Mesendoderm (in vitro differentiated cells): ENCODE measurements at regions not wholly inside any gene's neighbourhood (a gene's known extent, or its start where the extent isn't known, plus 50 kb on each side); places are given as distances from the start of the nearest gene placed in this dataset.

Experiments used
- DNase-seq: peaks from one replicate; pipeline ENCODE4 v3.0.0; 2013
- H2AK5ac ChIP-seq: 2 replicates; pipeline ENCODE4 v1.6.1; 2013; ENCODE audit warnings: low read length, inconsistent platforms
- H2BK120ac ChIP-seq: 2 replicates; pipeline ENCODE4 v1.6.1; 2013; ENCODE audit warnings: low read depth, mild to moderate bottlenecking, low read length, moderate library complexity, mixed read lengths
- H2BK15ac ChIP-seq: replicated peaks from 2 replicates; pipeline ENCODE4 v1.6.1; 2013; ENCODE audit warnings: low read depth, mild to moderate bottlenecking, moderate library complexity
- H2BK5ac ChIP-seq: 2 replicates; pipeline ENCODE4 v1.6.1; 2013; ENCODE audit warnings: low read length, inconsistent platforms
- H3K18ac ChIP-seq: 2 replicates; pipeline ENCODE4 v1.6.1; 2013; ENCODE audit warnings: mild to moderate bottlenecking, low read length, mixed read lengths
- H3K23ac ChIP-seq: one replicate; pipeline ENCODE4 v1.6.1; 2013; ENCODE audit warnings: low read length
- H3K27ac ChIP-seq: 2 replicates; pipeline ENCODE4 v1.5.1; 2013; ENCODE audit warnings: low read depth, mild to moderate bottlenecking, inconsistent platforms, low read length, moderate library complexity
- H3K27me3 ChIP-seq: 2 replicates; pipeline ENCODE4 v1.6.1; 2013; ENCODE audit warnings: low read length, control low read depth, mild to moderate bottlenecking, inconsistent platforms; ENCODE audit not compliant: insufficient read depth, poor library complexity
- H3K36me3 ChIP-seq: 2 replicates; pipeline ENCODE4 v1.6.1; 2013; ENCODE audit warnings: low read length, inconsistent platforms; ENCODE audit not compliant: control insufficient read depth, insufficient read depth
- H3K4ac ChIP-seq: one replicate; pipeline ENCODE4 v1.6.1; 2013; ENCODE audit warnings: low read depth, mild to moderate bottlenecking, low read length, moderate library complexity
- H3K4me1 ChIP-seq: 2 replicates; pipeline ENCODE4 v1.6.1; 2013; ENCODE audit warnings: low read depth, low read length, inconsistent platforms; ENCODE audit not compliant: control insufficient read depth
- H3K4me2 ChIP-seq: 2 replicates; pipeline ENCODE4 v1.6.1; 2013; ENCODE audit warnings: low read length
- H3K4me3 ChIP-seq: 2 replicates; pipeline ENCODE4 v1.5.1; 2013; ENCODE audit warnings: mild to moderate bottlenecking, low read length
- H3K56ac ChIP-seq: one replicate; pipeline ENCODE4 v1.6.1; 2013; ENCODE audit warnings: low read length
- H3K79me1 ChIP-seq: 2 replicates; pipeline ENCODE4 v1.6.1; 2013; ENCODE audit warnings: low read length, inconsistent platforms
- H3K79me2 ChIP-seq: 2 replicates; pipeline ENCODE4 v1.6.1; 2013; ENCODE audit warnings: mild to moderate bottlenecking, low read length; ENCODE audit not compliant: control insufficient read depth, insufficient read depth
- H3K9ac ChIP-seq: 2 replicates; pipeline ENCODE4 v1.6.1; 2013; ENCODE audit warnings: low read length, inconsistent platforms
- H4K5ac ChIP-seq: one replicate; pipeline ENCODE4 v1.6.1; 2013; ENCODE audit warnings: low read length
- H4K8ac ChIP-seq: one replicate; pipeline ENCODE4 v1.6.1; 2013; ENCODE audit warnings: low read depth, mild to moderate bottlenecking, control low read depth, low read length, moderate library complexity
- WGBS: extraction: QIAGEN DNeasy Blood & Tissue Kit; methylation state at CpG from one replicate; pipeline ENCODE4 v1.1.7; 2013; ENCODE audit warnings: low lambda C conversion rate, missing lambda C conversion rate; ENCODE audit not compliant: insufficient coverage; ENCODE audit errors: extremely low coverage; 5-methylcytosine and 5-hydroxymethylcytosine counted together

DNA sequence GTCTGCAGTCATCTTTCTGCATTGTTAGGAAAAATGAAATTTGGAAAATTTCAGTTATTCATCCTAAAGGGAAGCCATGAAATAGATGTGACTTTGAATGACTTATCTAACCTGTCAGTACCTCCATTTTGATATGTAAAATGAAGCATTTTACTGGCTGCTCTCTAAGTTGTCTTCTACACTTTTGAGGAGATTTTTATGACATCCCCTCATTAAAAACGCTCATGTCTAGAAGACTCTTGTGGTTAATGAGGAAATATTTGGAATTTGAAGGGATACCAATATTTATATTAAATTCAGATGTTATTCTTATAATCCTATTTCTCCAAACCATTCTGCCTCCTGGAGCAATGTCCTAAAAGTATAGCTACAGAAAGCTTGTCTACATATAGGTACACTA, 73.8 kb upstream of the THUMPD2 start:
- no peak overlapping the region for H2BK15ac ChIP-seq
- H3K23ac ChIP-seq: no peak overlapping the region
- H3K36me3 ChIP-seq: no peaks in the 10 kb centered on the region
- H4K8ac ChIP-seq: no peak overlapping the region
- no peaks in the 10 kb centered on the region for H3K27me3 ChIP-seq
- H3K27ac ChIP-seq: no peak overlapping the region
- no peak overlapping the region for H2AK5ac ChIP-seq
- H3K79me2 ChIP-seq: no peaks in the 10 kb centered on the region
- no peak overlapping the region for H3K9ac ChIP-seq
- H3K56ac ChIP-seq: no peak overlapping the region
- H4K5ac ChIP-seq: no peak overlapping the region
- no peak overlapping the region for H2BK120ac ChIP-seq
- no peak overlapping the region for H3K4ac ChIP-seq
- H3K4me2 ChIP-seq: no peak overlapping the region
- no peaks in the 10 kb centered on the region for H3K4me1 ChIP-seq
- H3K4me3 ChIP-seq: no peak overlapping the region
- WGBS: no CpG with 5 or more reads among the region's 1 CpG
- no peak overlapping the region for H2BK5ac ChIP-seq
- no peaks in the 10 kb centered on the region for H3K79me1 ChIP-seq
- no peak overlapping the region for H3K18ac ChIP-seq
- DNase-seq: no peak

DNA sequence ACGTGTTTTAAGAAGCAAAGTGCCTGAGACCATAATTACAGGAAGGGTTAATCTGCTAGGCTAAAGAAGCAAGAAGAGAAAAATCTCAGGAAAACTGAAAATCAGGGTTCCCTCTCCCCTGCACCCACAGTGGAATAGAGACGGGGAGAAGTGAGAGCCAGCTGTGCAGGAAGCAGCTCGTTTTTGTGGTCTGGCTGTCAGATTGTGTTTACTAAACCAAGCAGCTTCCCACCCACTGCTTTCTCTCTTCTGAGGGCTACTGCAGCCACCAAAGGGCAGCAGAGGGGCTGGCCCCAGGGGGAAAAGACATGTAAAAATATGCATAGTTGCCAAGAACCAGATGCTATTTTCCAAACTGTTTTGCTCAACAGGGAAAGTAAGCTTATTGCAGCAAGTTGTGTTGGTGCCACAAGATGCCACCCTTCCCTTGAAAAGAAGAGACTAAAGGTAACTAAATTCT, 72.6 kb upstream of the THUMPD2 start:
- H3K27ac ChIP-seq: no peak overlapping the region

DNA sequence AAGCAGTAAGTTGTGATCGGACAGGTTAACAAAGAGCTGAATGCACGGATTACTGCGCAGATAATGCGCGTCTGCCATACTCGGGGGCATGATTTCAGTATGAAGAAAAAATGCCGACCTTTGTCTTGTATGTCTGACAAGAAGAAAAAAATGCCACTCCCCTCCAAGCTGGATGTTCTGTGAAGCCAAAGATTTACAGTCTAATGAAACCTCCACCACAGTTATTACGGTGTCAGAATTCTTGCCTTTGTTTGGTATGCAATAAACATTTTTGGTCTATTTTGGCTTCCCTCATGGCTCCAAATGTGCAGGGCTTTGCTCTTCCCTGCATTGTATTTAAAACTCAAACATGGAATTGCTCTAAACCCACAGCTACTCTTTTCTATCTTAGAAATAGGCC, 72.2 kb upstream of the THUMPD2 start:
- Histone ChIP-seq H2BK120ac (no peak overlapping the region), H3K79me2 (no peaks in the 10 kb centered on the region), H2AK5ac (no peak overlapping the region), H3K27ac (no peak overlapping the region), H3K4me2 (no peak overlapping the region), H3K56ac (no peak overlapping the region), H3K4me3 (no peak overlapping the region), H3K4ac (no peak overlapping the region), H4K5ac (no peak overlapping the region), H3K36me3 (no peaks in the 10 kb centered on the region), H2BK15ac (no peak overlapping the region), H3K79me1 (no peaks in the 10 kb centered on the region), H4K8ac (no peak overlapping the region), H3K9ac (no peak overlapping the region), H3K27me3 (no peaks in the 10 kb centered on the region), H3K18ac (no peak overlapping the region), H2BK5ac (no peak overlapping the region), H3K23ac (no peak overlapping the region), H3K4me1 (no peaks in the 10 kb centered on the region)
- no peak for DNase-seq
- WGBS: no CpG with 5 or more reads among the region's 8 CpGs

More for the DNA sequence above, 72.6 kb upstream of the THUMPD2 start:
- Histone ChIP-seq H3K79me2 (no peaks in the 10 kb centered on the region), H4K5ac (no peak overlapping the region), H3K4me2 (no peak overlapping the region), H3K36me3 (no peaks in the 10 kb centered on the region), H3K4me3 (no peak overlapping the region), H3K18ac (no peak overlapping the region), H2AK5ac (no peak overlapping the region), H2BK120ac (no peak overlapping the region), H2BK5ac (no peak overlapping the region), H3K4ac (no peak overlapping the region), H3K27me3 (no peaks in the 10 kb centered on the region), H3K56ac (no peak overlapping the region), H3K9ac (no peak overlapping the region), H3K23ac (no peak overlapping the region), H3K4me1 (no peaks in the 10 kb centered on the region), H4K8ac (no peak overlapping the region), H3K79me1 (no peaks in the 10 kb centered on the region), H2BK15ac (no peak overlapping the region)
- peak; percentile 57 for DNase-seq
- WGBS: no CpG with 5 or more reads among the region's 3 CpGs

DNA sequence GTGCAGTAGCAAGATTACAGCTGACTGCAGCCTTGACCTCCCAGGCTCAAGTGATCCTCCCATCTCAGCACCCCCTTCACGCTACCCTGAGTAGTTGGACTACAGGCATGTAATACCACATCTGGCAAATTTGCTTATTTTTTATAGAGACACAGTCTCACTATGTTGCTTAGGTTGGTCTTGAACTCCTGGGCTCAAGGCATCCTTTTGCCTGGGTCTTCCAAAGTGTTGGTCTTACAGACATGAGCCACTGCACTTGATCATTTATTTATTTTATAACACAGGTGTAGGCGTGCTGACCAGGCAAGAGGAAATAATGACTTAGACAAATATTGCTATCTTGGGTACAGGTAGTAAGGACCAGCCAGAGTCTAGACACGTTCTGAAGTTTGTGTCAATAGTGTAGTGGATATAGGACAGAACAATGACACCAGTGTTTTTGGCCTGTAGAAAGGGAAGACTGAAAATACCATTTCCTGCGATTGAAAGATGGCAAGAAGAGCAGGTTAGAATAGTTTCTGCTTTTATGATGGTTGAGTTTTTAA, 71.0 kb upstream of the THUMPD2 start:
- Histone ChIP-seq H3K4me2 (no peak overlapping the region), H3K4ac (no peak overlapping the region), H3K27me3 (no peaks in the 10 kb centered on the region), H4K5ac (no peak overlapping the region), H3K4me3 (no peak overlapping the region), H3K79me1 (no peaks in the 10 kb centered on the region), H3K9ac (no peak overlapping the region), H2BK5ac (no peak overlapping the region), H3K79me2 (no peaks in the 10 kb centered on the region), H3K4me1 (no peaks in the 10 kb centered on the region), H3K36me3 (no peaks in the 10 kb centered on the region), H2AK5ac (no peak overlapping the region), H2BK15ac (no peak overlapping the region), H2BK120ac (no peak overlapping the region), H3K27ac (no peak overlapping the region), H4K8ac (no peak overlapping the region), H3K18ac (no peak overlapping the region), H3K56ac (no peak overlapping the region), H3K23ac (no peak overlapping the region)
- WGBS: no CpG with 5 or more reads among the region's 4 CpGs
- no peak for DNase-seq

GRCh38 chr2:39849064-39849463, 70.0 kb upstream of the THUMPD2 start:
- no peaks in the 10 kb centered on the region for H3K27me3 ChIP-seq
- no CpG with 5 or more reads among the region's 1 CpG for WGBS

DNA sequence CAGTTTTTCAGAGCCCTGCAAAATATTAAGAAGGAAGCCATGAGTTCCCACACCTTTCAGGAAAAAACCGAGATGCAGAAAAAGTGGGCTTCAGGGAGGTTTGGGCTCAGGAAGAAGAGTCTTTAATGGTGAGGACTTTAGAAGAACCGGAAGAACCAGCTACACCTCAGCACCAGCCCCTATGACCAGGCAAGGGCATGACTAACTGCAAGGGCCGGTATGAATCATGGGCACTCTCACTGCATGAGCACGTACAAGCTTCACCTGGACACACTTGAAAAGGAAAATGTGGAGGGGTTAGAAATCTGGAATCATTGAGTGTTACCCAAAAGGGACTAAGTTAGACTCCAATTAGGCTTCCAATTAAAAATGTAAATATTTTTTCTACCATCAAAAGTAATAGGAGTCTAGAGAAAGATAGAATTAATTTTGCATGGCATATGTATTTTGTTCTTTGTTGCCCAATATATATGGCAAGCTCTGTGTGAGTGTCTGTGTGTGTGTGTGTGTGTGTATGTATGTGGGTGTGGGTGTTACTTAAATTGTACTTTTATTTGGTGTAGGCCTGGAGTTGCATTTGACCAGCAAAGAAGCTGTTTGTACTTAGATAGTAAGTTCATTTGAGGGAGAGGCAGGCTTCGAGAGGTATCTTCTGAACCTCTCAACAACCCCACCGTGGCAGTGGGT, 66.5 kb upstream of the THUMPD2 start:
- Histone ChIP-seq H2AK5ac (no peak overlapping the region), H3K27me3 (no peaks in the 10 kb centered on the region), H3K4me1 (no peaks in the 10 kb centered on the region), H4K5ac (no peak overlapping the region), H2BK120ac (no peak overlapping the region), H3K56ac (no peak overlapping the region), H3K36me3 (no peaks in the 10 kb centered on the region), H3K79me1 (no peaks in the 10 kb centered on the region), H3K4me3 (no peak overlapping the region), H3K27ac (no peak overlapping the region), H2BK5ac (no peak overlapping the region), H4K8ac (no peak overlapping the region), H3K23ac (no peak overlapping the region), H2BK15ac (no peak overlapping the region), H3K4me2 (no peak overlapping the region), H3K4ac (no peak overlapping the region), H3K9ac (no peak overlapping the region), H3K79me2 (no peaks in the 10 kb centered on the region), H3K18ac (no peak overlapping the region)
- DNase-seq: no peak
- WGBS: no CpG with 5 or more reads among the region's 6 CpGs

More at GRCh38 chr2:39849064-39849463, 70.0 kb upstream of the THUMPD2 start:
- no peak overlapping the region for H3K9ac ChIP-seq
- no peaks in the 10 kb centered on the region for H3K4me1 ChIP-seq
- no peaks in the 10 kb centered on the region for H3K79me2 ChIP-seq
- no peak overlapping the region for H3K23ac ChIP-seq
- H2BK15ac ChIP-seq: no peak overlapping the region
- H4K5ac ChIP-seq: no peak overlapping the region
- H3K4me3 ChIP-seq: no peak overlapping the region
- H3K4me2 ChIP-seq: no peak overlapping the region
- H2BK120ac ChIP-seq: no peak overlapping the region
- no peak overlapping the region for H3K56ac ChIP-seq
- H4K8ac ChIP-seq: no peak overlapping the region
- no peak overlapping the region for H3K4ac ChIP-seq
- DNase-seq: no peak
- no peak overlapping the region for H3K18ac ChIP-seq
- no peak overlapping the region for H2AK5ac ChIP-seq
- H3K79me1 ChIP-seq: no peaks in the 10 kb centered on the region
- no peaks in the 10 kb centered on the region for H3K36me3 ChIP-seq
- H3K27ac ChIP-seq: no peak overlapping the region
- H2BK5ac ChIP-seq: no peak overlapping the region
